ENCODE measurements at regions not wholly inside any gene's neighbourhood (a gene's known extent, or its start where the extent isn't known, plus 50 kb on each side); places are given as distances from the start of the nearest gene placed in this dataset.

DNA sequence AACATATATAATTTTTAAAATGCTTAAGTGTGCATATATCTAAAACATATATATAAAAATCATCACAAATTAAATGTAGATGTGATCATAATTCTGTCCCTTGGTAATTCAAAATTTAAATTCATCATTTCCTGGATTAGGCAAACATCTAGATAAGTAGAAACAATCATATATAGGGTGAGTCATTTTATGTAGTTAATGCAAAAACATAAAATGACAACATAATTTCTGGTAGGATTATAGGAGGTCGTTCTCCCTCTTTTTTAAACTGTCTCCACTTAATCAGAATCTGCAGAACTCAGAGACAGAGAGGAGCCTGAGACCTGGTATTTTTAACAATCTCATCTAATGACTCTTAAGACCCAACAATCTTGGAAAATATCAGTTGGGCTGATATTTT lies 333.4 kb downstream of the KCTD12 start:
- Histone ChIP-seq H3K4me2 (ENCODE audit: insufficient read depth, low read length) (peak overlapping the region; percentile 74), H3K9ac (replicated peaks; ENCODE audit: extremely low read depth, insufficient read depth, low read length) (peak overlapping the region; percentile 68), H4K20me1 (replicated peaks; ENCODE audit: control insufficient read depth, extremely low read depth, insufficient read depth, low read length) (no peaks in the 10 kb centered on the region), H3K27me3 (ENCODE audit: control insufficient read depth in 2 of 2, insufficient read depth in 2 of 2, low read length in 2 of 2) (no peaks in the 10 kb centered on the region), H3K9me3 (replicated peaks; ENCODE audit: control insufficient read depth, insufficient read depth, low read length) (no peaks in the 10 kb centered on the region), H2AFZ (ENCODE audit: low read depth, low read length) (no peak overlapping the region), H3K4me3 (replicated peaks in 1 of 3; ENCODE audit: insufficient read depth in 1 of 3, low read depth in 1 of 3, low read length in 3 of 3) (no peak overlapping the region), H3K79me2 (ENCODE audit: control insufficient read depth, insufficient read depth, low read length) (no peaks in the 10 kb centered on the region), H3K36me3 (ENCODE audit: control insufficient read depth in 2 of 2, extremely low read depth in 1 of 2, insufficient read depth in 2 of 2, low read length in 2 of 2) (no peaks in the 10 kb centered on the region), H3K9me1 (replicated peaks; ENCODE audit: control insufficient read depth, extremely low read depth, insufficient read depth, low read length) (no peaks in the 10 kb centered on the region), H3K27ac (ENCODE audit: insufficient read depth, low read depth, low read length) (peak overlapping the region; percentile 80), H3K4me1 (ENCODE audit: control insufficient read depth, extremely low read depth, insufficient read depth, low read length) (peaks cover 10% of the 10 kb centered on the region)
- FAIRE-seq (no peak), DNase-seq (ENCODE audit: low read depth, low spot score) (peak; percentile 75)
- TF ChIP-seq JUN (IDR thresholded peaks at IDR 0.05; ENCODE audit: borderline replicate concordance, insufficient read depth, insufficient read length, low read depth): peak; percentile 72
- no peak for TF ChIP-seq EZH2 (IDR thresholded peaks at IDR 0.05; ENCODE audit: borderline replicate concordance, low read depth, low read length, severe bottlenecking)
- peak; percentile 47 for TF ChIP-seq FOS (IDR thresholded peaks at IDR 0.05; ENCODE audit: borderline replicate concordance, insufficient read depth, low read length)
- intact Hi-C loops (cut with micrococcal nuclease) (loop anchor here (1.0 to 10.0 kb wide), 3 partner anchors 41 to 326 kb away; no protein-coding TSS in a partner anchor), dilution Hi-C loops (cut with MboI; ENCODE audit: extremely low pct_ligation_motif_present, low sequenced_read_pairs) (no loop called here)
- ChIA-PET CTCF (interaction anchor here (2.2 kb wide), 1 partner anchor 11 kb away, joined by 9 read pairs; no protein-coding TSS in a partner anchor), POLR2A (no interaction called here)
- no TSS peak for BruUV-seq (replicated peaks)

DNA sequence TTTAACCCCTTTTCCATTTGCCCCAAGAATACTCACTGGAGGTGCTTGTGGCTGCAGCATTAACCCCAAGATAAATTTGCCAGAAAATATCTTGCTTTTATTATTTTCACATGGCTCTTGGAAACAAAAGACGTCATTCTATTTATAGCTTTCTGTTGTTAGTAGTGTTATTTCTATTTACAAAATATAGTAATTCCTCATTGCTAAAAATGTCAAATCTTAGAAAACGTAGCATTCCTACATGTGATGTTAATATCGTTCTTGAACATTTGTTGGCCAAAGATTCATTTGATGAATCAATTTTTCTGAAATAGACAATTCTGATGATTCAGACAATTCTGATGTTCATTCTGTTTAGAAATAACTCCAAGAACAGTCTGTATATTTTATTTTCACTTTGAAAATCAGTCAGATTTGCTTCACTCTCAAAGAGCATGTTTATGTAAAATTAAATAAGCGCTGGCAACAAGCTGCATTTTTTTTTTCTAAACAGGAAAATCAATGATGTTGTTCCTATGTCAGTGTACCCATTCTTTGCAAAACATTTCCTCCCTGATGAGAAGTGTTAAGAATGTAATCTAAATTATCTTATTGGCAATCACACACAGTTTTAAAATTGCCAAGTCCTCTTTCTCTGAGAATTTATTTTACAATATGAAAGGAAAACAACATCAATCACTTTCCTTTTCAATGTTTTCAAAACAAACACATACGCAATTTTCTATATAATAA lies 334.0 kb downstream of the KCTD12 start:
- Histone ChIP-seq H3K36me3 (ENCODE audit: control insufficient read depth in 2 of 2, extremely low read depth in 1 of 2, insufficient read depth in 2 of 2, low read length in 2 of 2) (no peaks in the 10 kb centered on the region), H3K4me2 (ENCODE audit: insufficient read depth, low read length) (peak overlapping the region; percentile 74), H4K20me1 (replicated peaks; ENCODE audit: control insufficient read depth, extremely low read depth, insufficient read depth, low read length) (no peaks in the 10 kb centered on the region), H3K4me1 (ENCODE audit: control insufficient read depth, extremely low read depth, insufficient read depth, low read length) (peaks cover 10% of the 10 kb centered on the region), H3K27ac (ENCODE audit: insufficient read depth, low read depth, low read length) (peak overlapping the region; percentile 80), H3K4me3 (replicated peaks in 1 of 3; ENCODE audit: insufficient read depth in 1 of 3, low read depth in 1 of 3, low read length in 3 of 3) (peak overlapping the region in 1 of 3 experiments; percentile 7), H2AFZ (ENCODE audit: low read depth, low read length) (no peak overlapping the region), H3K79me2 (ENCODE audit: control insufficient read depth, insufficient read depth, low read length) (no peaks in the 10 kb centered on the region), H3K27me3 (ENCODE audit: control insufficient read depth in 2 of 2, insufficient read depth in 2 of 2, low read length in 2 of 2) (no peaks in the 10 kb centered on the region), H3K9me3 (replicated peaks; ENCODE audit: control insufficient read depth, insufficient read depth, low read length) (no peaks in the 10 kb centered on the region), H3K9ac (replicated peaks; ENCODE audit: extremely low read depth, insufficient read depth, low read length) (peak overlapping the region; percentile 68), H3K9me1 (replicated peaks; ENCODE audit: control insufficient read depth, extremely low read depth, insufficient read depth, low read length) (no peaks in the 10 kb centered on the region)
- TF ChIP-seq GATA2 (IDR thresholded peaks at IDR 0.05; ENCODE audit: insufficient read depth, insufficient read length, low read depth, low read length): peak; percentile 48
- no peak for TF ChIP-seq POLR2A (IDR thresholded peaks at IDR 0.05; ENCODE audit: low read depth, low read length)
- DNase-seq (ENCODE audit: low read depth, low spot score) (peak; percentile 88), FAIRE-seq (peak; percentile 56)
- ChIA-PET CTCF (interaction anchor here (0.7 to 2.2 kb wide), 4 partner anchors 10 to 59 kb away, joined by 4 to 9 read pairs (median 5); no protein-coding TSS in a partner anchor), POLR2A (interaction anchor here (1.2 to 1.7 kb wide), 2 partner anchors 39 to 327 kb away, joined by 3 to 7 read pairs; no protein-coding TSS in a partner anchor)
- dilution Hi-C loops (cut with MboI; ENCODE audit: extremely low pct_ligation_motif_present, low sequenced_read_pairs) (no loop called here), intact Hi-C loops (cut with micrococcal nuclease) (loop anchor here (1.0 to 10.0 kb wide), 3 partner anchors 40 to 327 kb away; no protein-coding TSS in a partner anchor)
- BruUV-seq (replicated peaks): TSS peak; percentile 85

Measured in endothelial cell of umbilical vein (primary cell).